ENCODE measurements at regions not wholly inside any gene's neighbourhood (a gene's known extent, or its start where the extent isn't known, plus 50 kb on each side); places are given as distances from the start of the nearest gene placed in this dataset.

DNA sequence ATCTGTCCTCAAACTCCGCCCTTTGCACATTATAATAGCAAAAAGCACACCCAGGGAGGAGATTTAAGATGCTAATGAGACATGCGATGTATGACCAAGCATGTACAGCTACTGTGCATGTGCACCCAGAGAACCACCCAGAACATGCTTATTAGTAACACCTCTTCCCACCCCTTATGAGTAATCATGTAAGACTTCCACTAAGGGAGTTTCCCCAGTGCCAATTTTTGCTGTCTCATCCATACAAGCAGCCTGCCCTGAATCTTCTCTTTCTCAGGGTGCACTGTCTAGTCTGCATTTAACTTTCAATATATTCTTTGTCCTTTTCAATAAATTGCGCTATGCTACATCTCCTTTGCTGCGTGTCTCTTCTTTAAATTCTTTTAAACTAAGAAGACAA is 830.0 kb upstream of the NOVA1 start:
- no peaks in the 10 kb centered on the region for H3F3A ChIP-seq (ENCODE audit: control insufficient read depth, insufficient read depth)
- H3K9me2 ChIP-seq (replicated peaks; ENCODE audit: control insufficient read depth, low read length), result no peaks in the 10 kb centered on the region
- no peaks in the 10 kb centered on the region for H3K27me3 ChIP-seq (ENCODE audit: control insufficient read depth, low read length)
- H3K4me2 ChIP-seq (ENCODE audit: low read length), result no peak overlapping the region
- H3K27ac ChIP-seq (ENCODE audit: low read depth, low read length), result no peak overlapping the region
- H3K9me3 ChIP-seq (ENCODE audit: control insufficient read depth, insufficient read depth, low read length), result no peaks in the 10 kb centered on the region; the same call in 1 of the 2 replicates
- no peaks in the 10 kb centered on the region for H3K4me1 ChIP-seq (ENCODE audit: control insufficient read depth, low read length)
- H3K4me3 ChIP-seq (ENCODE audit: low read length), result no peak overlapping the region
- H4K20me1 ChIP-seq (ENCODE audit: control insufficient read depth, insufficient read depth, low read depth, low read length), result no peaks in the 10 kb centered on the region
- no peaks in the 10 kb centered on the region for H3K36me3 ChIP-seq (ENCODE audit: control insufficient read depth, low read length)
- no peak for TF ChIP-seq EZH2phosphoT487 (IDR thresholded peaks at IDR 0.05; ENCODE audit: borderline replicate concordance, low read length)
- TF ChIP-seq, protein P1, sequence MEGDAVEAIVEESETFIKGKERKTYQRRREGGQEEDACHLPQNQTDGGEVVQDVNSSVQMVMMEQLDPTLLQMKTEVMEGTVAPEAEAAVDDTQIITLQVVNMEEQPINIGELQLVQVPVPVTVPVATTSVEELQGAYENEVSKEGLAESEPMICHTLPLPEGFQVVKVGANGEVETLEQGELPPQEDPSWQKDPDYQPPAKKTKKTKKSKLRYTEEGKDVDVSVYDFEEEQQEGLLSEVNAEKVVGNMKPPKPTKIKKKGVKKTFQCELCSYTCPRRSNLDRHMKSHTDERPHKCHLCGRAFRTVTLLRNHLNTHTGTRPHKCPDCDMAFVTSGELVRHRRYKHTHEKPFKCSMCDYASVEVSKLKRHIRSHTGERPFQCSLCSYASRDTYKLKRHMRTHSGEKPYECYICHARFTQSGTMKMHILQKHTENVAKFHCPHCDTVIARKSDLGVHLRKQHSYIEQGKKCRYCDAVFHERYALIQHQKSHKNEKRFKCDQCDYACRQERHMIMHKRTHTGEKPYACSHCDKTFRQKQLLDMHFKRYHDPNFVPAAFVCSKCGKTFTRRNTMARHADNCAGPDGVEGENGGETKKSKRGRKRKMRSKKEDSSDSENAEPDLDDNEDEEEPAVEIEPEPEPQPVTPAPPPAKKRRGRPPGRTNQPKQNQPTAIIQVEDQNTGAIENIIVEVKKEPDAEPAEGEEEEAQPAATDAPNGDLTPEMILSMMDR (IDR thresholded peaks at IDR 0.05; ENCODE audit: low read depth, low read length, poor library complexity, severe bottlenecking), result no peak
- H3K79me2 ChIP-seq (ENCODE audit: control insufficient read depth, low read length), result no peaks in the 10 kb centered on the region

DNA sequence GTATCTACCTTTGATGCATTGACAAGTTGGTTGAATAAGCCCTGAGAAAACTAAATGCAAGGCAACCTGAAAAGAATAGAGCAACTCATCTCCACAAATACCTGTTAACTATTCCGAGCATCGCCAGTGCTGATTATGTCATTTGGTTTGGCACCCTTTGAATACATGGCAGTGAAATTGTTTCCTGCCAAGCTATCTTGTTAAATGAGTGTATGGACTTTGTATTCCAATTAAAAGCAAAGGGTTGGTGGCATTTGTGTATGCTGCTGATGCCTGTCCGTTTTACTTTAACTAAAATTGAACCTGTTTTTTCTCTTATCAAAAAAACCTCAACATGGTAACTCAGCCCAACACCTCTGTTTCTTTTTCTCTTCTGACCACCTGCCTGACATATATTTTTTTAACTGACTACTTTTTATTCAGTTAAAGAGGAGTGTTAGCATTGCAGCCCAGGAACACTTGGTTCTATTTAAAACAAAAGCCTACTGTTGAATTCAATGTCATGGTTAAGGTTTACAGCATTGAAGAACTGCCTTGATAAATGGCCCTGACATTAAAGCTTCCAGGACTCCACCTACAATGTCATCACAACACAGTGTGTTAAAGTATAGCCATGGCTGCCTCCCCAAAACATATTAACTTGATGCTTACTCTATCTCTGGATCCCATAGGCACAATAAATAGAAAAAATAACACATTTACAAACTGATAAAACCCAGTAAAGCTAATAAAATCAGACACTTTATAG is 838.3 kb upstream of the NOVA1 start:
- Histone ChIP-seq H3K9me3 (ENCODE audit: control insufficient read depth, insufficient read depth, low read length) (no peaks in the 10 kb centered on the region), H3K27me3 (ENCODE audit: control insufficient read depth, low read length) (no peaks in the 10 kb centered on the region), H3K36me3 (ENCODE audit: control insufficient read depth, low read length) (no peaks in the 10 kb centered on the region), H3F3A (ENCODE audit: control insufficient read depth, insufficient read depth) (no peaks in the 10 kb centered on the region), H3K4me3 (ENCODE audit: low read length) (no peak overlapping the region), H3K4me2 (ENCODE audit: low read length) (no peak overlapping the region), H3K27ac (ENCODE audit: low read depth, low read length) (no peak overlapping the region), H3K4me1 (ENCODE audit: control insufficient read depth, low read length) (no peaks in the 10 kb centered on the region), H3K79me2 (ENCODE audit: control insufficient read depth, low read length) (no peaks in the 10 kb centered on the region), H4K20me1 (ENCODE audit: control insufficient read depth, insufficient read depth, low read depth, low read length) (no peaks in the 10 kb centered on the region), H3K9me2 (replicated peaks; ENCODE audit: control insufficient read depth, low read length) (no peaks in the 10 kb centered on the region)
- TF ChIP-seq EZH2phosphoT487 (IDR thresholded peaks at IDR 0.05; ENCODE audit: borderline replicate concordance, low read length), result no peak
- TF ChIP-seq, protein P1 (IDR thresholded peaks at IDR 0.05; ENCODE audit: low read depth, low read length, poor library complexity, severe bottlenecking), result no peak

DNA sequence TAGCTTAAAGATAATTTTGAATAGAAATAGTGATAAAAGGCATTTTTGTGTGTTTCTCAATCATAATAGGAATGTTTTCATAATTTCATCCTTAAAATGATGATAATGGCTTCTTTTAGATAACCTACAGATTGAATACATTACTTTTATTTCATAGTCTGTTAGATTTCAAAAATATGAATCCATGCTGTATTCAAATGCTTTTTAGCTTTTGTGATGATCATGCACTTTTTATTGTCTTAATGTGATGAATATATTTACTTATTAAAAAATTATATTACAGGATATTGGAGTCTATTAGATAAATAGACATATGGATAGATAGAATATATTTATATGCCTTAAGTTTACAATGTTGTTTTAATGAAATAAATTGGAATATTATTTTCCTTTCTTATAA is 886.8 kb upstream of the NOVA1 start:
- Histone ChIP-seq H3F3A (ENCODE audit: control insufficient read depth, insufficient read depth) (no peaks in the 10 kb centered on the region), H3K36me3 (ENCODE audit: control insufficient read depth, low read length) (no peaks in the 10 kb centered on the region), H3K27ac (ENCODE audit: low read depth, low read length) (no peak overlapping the region), H3K4me1 (ENCODE audit: control insufficient read depth, low read length) (no peaks in the 10 kb centered on the region), H3K9me2 (replicated peaks; ENCODE audit: control insufficient read depth, low read length) (no peaks in the 10 kb centered on the region), H3K4me2 (ENCODE audit: low read length) (no peak overlapping the region), H3K27me3 (ENCODE audit: control insufficient read depth, low read length) (no peaks in the 10 kb centered on the region), H4K20me1 (ENCODE audit: control insufficient read depth, insufficient read depth, low read depth, low read length) (no peaks in the 10 kb centered on the region), H3K9me3 (ENCODE audit: control insufficient read depth, insufficient read depth, low read length) (no peaks in the 10 kb centered on the region; the same call in 1 of the 2 replicates), H3K4me3 (ENCODE audit: low read length) (no peak overlapping the region), H3K79me2 (ENCODE audit: control insufficient read depth, low read length) (no peaks in the 10 kb centered on the region)
- TF ChIP-seq, protein P1 (IDR thresholded peaks at IDR 0.05; ENCODE audit: low read depth, low read length, poor library complexity, severe bottlenecking), result no peak
- TF ChIP-seq EZH2phosphoT487 (IDR thresholded peaks at IDR 0.05; ENCODE audit: borderline replicate concordance, low read length), result no peak

Measured in DOHH2 (cell line).